IPS DF 19.7 (cell line): ENCODE measurements at regions not wholly inside any gene's neighbourhood (a gene's known extent, or its start where the extent isn't known, plus 50 kb on each side); places are given as distances from the start of the nearest gene placed in this dataset.

Source experiments
- DNase-seq: peaks from one replicate; pipeline ENCODE4 v3.0.0-alpha.2; 2013; ENCODE audit warnings: low read depth, low spot score

DNA sequence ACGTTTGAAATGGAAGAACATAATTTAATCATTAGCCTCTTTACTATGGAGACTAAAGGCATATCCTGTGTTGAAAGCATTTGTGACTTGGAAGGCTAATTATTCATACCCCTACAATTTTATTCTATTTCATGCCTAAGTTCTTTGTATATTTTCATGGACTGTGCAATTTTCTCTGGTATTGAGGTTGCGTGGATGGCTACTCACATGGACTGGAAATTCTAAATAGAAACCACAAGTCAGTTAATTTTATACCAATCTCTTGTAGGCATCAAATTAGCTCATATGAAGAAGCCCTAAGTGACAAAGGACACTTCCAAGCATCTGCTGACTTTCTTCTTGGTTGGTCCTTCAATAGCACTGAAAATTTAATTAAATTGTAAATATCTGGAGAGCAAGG is 1353.5 kb downstream of the ROBO1 start:
- no peak for DNase-seq

DNA sequence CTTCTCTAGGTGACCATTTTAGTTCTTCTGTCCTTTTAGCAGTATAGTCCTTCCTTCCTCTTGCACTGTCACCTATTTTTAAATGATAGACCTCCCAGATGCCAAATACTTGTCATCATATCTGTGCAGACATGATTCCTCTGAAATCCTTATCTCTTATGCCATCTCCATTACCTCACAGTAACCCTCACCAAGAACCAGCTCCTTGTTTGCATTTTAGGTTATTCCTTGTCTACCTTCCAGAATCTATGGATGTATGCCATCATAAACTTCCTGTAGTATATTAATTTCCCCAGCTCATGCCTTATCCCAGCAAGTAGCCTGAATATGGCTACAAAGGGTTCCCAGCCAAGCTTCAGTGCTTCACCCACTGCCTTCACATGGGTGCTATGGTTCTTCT is 1347.2 kb downstream of the ROBO1 start:
- no peak for DNase-seq

DNA sequence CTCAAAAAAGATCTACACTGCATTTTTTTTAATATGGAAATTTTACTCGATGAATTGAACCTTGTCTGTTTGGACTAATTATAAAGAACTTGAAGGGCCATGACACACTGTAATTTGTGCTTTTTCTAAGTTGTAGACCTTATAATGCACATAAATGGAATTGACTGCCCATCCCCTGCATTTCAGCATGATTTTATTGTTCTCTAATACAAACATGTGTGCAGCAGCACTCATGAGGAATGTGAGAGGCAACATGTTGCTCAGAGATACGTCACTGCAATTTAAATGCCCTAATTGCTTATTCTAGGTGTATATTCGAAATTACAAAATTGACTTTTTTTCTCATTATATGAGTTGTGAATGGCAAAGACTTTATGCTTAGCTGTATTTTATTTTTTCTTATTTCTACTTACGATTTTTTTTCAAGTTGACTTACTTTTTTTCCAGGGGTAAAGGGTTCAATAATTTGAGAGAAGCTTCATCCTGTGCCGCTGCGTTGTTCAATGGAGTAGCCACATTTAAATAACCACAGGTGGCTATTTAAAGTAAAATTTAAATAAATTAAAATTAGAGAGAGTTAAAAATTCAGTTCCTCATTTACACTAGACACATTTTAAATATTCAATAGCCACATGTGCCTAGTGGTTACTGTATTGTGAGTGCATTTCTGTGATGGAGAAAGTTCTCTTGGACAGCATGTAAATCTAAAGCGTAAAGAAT is 1346.4 kb downstream of the ROBO1 start:
- DNase-seq, result no peak

DNA sequence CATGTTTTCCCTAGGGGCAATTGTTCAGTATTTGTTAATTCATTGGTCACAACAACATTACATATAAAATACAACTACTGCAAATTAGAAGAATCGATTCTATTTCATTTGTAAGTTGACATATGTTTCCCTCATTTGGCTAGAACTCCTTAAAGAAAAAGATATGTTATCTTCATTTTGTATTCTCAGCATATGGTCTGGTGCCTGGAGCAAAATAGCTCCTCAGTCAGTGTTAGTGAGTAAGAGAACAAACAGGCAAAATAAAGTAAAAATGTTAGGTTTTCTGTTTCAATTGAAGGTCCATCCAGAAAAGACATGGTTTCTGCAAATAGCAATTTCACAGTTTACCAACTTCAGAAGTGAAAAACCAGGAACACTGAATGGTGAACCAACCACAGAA is 1343.1 kb downstream of the ROBO1 start:
- DNase-seq, result no peak

DNA sequence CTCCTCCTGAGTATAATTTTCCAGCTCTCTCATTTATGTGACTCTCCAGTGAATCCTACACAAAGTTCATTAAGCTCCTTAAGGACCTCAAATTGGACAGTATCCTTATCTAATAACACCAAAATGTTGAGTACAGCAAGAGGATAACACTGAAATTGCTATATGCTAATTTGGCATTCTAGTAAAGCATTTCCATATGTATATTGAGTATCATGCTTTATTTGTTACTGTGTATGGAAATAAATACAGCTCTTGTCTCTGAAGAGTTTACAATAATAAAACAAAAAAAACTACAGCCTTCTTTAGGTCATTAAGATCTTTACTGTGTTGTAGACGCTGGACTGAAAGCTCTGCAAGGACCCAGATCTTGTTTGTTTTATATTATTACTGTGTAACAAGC is 1341.3 kb downstream of the ROBO1 start:
- DNase-seq, result no peak

DNA sequence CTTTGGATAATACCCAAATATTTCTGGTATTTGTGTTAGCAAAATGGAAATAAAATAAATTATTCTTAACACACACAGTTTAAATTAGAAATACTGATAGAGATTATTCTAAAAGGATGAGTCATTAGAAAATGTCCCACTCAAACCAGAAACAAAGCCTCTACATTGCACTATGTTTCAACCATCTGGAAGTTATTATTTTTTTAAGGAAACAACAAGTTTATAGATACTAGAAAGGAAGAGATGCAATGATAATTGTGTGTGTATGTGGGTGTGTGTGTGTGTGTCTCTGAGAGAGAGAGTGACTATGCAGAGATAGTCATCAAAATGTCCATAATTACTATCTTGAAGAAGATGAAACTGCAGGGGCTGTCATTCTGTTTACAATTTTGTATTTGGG is 1340.5 kb downstream of the ROBO1 start:
- no peak for DNase-seq

DNA sequence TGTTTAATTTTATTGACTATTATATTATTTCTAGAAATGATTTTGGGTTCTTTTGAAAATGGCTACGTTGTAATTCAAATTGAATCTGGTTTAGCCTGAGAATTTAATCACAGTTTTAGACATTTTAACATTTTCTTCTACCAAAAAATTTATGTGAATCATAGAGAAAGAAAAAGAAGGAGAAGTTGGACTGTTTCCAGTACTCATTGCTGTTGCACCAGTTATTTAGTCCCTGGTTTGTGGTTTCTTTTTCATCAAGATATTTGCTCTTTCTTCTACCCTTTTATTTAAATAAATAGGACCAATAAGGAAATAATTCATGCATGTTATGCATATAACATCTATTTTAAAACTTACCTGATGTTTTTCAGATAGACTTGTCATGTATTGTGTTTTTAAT is 1337.1 kb downstream of the ROBO1 start:
- DNase-seq, result no peak

DNA sequence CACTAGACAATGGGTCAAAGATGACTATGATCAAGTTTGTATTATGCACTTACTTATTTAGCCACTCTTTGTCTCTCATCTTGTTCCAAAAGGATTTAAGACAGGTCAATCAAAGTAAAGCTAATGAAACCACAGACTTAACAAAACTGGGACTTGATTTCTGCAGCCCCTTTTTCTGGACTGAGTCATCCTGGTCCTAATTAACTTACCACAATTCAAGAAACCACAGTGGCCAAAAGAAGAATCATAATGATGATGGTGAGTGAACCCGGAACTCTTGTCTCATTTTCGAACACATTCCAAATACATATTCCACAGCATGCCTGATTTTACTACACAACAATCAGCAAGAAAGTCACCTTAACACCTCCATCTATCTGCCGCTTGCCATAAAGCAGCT is 1333.0 kb downstream of the ROBO1 start:
- no peak for DNase-seq

DNA sequence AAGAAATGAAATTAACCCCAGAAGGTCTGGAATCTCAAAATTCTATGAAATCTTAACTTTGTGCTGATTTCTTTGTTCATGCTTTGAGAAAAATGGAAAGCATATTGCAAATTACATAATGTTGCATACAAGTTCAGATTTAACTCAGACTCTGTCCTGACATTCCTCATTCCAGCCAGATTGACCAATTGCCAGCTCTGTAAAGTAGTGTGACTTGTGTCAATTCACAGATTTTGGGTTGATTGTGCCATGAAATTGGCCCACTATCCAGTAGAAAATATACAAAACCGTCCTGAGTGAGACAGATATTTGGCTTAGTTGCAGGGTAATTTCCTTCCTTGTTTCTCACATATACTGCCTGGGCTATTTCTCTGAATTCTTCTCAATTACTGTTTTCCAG is 1312.6 kb downstream of the ROBO1 start:
- DNase-seq, result no peak

DNA sequence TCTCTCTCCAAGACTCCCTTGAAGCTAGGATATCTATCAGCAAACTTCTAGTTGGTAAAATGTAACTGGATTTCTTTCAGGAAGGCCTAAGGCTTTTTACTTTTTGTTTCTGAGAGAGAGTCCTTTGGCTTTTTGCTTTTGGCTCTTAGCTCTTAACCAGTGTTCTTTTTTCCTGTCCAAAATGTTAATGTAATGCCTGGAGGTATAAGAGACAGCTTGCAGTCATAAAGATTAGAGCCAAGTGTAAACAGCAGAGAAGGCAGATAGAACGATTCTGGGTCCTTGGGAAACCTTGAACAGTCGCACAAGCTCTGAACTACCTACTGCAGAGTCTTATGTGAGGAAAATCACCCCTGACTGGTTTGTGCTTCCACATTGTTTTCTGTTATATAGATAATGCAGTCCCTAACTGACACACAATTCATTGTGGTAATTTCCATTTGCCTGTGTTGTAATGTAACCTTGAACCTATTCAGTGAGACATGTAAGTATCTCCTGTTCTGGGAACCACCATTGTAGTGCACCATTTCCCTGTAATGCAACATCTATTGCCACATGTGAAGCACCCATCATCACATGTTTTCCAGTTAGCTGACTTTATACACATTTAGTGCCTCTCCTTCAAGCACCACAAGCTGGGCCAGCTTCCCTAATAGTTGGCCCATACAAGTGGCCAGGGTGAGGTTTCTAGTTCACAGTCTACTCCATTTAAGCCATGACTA is 1311.9 kb downstream of the ROBO1 start:
- no peak for DNase-seq

DNA sequence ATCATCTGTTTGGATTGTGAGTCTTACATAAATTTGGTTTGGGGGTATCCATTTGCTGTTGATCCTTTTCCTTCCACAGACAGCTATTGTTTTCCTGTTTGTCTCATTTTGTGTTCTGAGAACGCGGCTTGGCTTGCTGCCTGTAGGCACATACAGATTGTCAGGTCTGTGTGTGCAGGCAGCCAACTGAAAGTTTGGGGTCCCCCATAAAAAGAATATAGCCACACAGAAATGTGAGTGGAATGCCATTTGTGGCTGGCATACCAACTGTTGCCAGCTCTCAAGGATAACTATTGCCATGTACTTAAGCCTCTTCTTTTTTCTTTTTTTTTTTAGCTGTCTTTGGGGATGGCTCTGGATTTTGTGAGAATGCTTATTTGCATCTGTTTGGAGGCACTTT is 1308.0 kb downstream of the ROBO1 start:
- DNase-seq, result no peak

DNA sequence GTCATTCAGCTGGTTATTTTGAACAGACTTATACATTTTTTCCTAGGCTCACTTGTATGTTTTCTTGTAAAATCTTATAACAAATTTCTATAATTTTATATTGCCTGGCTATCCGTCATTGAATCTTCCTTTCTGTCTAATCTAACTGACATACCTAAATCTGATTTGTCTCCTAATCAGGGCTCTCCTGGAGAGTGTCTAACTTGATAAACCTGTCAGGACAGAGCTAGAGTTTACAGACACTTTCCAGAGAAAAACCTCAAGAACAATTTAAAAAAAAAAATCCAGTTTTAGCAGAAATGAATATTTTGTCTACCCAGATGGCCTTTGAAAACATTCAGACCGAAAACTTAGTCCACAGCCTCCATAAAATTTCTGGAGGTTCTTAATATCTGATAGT is 1305.8 kb downstream of the ROBO1 start:
- no peak for DNase-seq

DNA sequence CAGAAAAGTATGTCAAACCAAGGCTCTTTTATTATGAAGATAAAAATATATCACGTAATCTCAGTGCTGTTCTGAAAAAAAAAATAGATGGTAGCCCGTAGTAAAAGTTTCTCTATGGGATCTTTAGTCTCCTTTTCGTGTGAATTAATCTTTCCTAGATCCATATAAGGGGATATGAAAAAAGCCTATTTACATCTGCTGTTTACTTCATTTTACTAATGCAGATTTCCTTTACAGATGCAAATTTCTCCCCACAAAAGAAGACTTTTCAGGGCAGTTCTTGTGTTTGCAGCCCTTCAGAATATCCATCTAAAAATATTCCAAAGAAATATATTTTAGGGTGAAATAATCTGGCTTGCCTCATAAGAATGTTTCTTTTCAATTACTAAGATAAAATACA is 1291.7 kb downstream of the ROBO1 start:
- DNase-seq, result no peak

DNA sequence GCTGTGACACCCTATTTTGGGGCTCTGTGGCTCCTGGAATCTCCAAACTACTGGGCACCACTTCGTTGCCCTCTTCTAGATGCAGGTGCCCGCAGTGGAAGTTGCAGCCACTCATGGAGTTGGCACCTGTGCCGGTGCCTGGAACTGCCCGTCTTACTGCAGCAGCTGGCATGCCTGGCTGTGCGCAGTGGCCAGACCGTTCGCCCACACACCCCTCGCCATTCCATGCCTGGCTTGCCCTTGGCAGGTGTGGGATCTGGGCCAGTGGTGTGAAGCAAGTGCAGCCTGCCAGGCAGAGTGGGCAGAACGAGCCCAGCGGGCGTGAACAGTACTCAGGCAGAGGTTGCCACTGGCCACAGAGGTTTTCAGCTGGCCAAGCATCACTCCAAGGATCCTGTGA is 1286.7 kb downstream of the ROBO1 start:
- no peak for DNase-seq

DNA sequence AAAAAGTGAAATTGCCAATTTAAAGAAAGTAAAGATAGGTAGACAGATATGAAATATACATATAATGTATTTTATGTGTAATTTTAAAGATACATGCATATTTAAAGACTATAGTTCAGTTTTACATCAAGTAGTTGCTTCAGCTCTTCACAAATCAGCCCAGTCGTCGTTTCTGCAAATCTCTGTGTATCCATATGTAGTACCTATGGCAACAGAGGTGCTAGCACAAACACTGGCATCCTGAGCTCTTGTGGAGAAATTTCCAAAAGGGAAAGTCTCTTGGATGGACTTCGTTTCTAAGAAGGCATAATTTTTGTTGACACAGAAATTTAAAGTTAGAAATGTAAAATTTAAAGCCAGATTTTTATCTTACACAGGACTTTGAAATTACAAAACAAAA is 1284.7 kb downstream of the ROBO1 start:
- DNase-seq, result no peak

DNA sequence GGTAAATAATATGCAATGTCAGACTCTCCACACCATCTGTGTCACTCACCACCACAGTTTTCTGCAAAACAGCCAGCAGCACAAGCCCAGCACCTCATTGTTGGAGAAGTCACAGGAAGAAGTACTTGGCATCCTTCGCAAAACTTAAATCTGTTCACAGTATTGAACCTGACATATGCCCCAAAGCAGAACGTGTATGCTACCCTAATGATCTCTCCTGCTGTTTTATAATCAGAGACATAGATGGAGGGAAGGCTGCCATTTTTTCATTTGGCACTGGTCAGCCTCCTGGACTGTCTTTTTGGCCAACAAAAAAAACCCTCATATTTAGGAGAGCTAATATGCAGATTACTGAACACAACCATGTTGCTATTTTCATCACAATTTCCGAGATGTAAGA is 1272.9 kb downstream of the ROBO1 start:
- DNase-seq, result no peak

DNA sequence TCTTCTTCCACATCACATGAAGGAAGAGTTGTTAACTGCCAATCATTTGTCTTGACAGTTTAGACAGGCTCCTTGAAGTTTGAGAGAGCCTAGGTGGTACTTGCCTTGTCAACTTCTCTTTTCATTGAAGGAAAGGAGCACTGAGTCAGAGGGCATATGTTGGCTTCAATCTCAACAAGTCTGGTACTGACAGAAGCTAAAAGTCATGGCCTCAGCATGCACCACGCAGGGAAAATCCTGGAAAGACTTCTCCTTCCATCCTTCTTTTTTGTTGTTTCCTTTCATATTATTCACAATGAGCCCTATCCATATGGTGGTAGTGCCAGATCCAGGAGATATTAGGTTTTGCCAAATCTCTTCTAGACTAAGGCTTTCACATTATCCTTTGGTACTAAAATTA is 1272.5 kb downstream of the ROBO1 start:
- DNase-seq, result no peak

DNA sequence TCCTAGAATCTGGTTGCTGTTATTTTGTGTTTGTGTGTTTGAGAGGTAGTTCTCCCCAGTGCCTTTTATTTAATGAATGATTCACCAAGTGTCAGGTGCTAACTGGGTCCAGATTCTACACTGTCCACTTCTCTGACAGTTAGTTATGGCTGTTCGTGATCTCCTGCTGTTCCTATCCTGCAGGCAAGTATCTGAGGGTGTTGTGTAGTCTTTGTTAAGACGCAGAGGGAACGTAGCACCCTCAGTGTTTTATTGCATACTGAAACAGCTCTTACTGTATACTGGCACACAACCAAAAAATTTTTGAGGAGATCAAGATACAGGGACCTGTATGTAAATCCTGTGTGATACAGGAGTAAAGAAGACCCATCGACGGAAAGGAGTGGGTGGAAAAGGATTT is 1271.3 kb downstream of the ROBO1 start:
- no peak for DNase-seq

DNA sequence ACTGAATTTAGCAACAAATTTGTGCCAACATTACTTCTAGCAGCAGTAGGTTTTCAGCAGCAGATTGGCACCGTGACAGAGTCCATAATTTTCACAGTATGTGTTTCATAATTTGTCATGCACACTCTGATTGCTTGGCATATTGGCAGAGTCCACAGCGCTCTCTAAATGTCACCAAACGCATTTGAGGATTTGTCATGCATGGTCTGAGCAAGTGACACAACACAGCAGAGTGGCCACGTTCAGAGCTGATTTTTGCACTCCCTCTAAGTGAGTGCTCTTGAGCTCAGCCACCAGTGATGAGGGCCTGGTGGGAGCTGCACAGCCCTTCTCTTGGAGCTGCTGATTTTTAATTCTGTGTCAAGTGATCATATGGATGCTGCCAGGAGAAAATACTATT is 1270.8 kb downstream of the ROBO1 start:
- DNase-seq, result no peak

DNA sequence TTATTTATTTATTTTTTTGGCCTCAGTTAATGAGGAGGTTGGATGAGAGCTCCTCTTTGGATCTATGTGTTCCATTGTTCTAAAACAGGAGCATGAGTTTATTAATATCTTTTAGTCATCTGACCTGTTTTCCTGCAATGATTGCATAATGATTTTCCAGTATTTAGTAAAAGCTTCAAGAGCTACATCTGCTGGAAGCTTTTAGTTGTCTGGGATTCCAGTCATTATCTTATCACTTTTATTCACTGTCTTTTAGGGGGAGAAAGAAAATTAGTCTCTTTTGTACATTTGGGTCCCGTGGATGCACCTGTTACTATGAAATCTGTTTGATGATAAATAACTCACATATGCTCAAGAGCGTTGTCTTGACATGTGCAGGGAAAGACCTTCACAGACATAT is 1270.0 kb downstream of the ROBO1 start:
- DNase-seq, result no peak

DNA sequence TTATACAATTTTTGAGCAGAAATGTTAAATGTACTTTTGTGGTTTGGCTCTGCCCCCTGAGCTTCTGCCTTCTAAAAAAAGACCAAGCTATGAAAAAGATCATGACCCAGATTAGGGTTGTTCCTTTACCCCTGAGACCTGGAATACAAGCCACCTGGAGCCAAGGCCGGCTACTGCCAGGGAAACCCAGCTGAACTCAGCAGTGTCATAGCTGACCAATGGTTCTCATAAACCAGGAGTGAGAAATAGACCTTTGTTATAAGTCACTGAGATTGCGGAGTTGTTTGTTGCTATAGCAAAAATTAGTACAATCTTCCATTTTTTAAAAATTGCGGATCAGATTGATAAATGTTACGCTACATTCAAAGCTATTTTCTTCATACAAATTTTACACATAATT is 1261.7 kb downstream of the ROBO1 start:
- no peak for DNase-seq

DNA sequence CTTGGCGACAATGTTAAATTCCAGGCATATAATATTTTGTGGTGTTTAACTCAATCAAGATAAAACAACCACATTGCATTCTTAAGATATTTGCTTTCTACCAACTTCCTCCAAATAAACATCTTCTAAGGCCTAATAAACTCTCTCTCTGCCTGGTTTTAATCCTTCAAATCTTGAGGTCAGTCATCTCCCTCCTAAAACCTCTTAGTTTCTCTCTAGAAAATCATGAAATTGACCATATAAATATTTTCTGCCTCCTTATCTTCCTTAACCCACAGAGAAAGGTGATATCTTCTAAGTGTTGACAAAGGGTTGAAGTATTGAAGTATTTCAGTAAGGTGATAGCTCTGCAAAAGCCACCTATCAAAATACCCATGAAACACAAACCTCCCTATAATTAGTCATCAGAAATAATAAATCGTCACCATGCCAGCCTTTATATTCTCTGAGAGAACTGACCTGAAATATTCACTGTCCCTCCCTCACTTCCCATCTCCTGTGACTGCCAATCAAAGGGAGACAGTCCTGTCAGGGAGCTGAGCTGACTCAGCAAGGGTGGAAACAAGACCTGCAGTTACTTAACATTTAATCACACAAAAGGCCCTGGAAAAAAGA is 1261.1 kb downstream of the ROBO1 start:
- no peak for DNase-seq
